Liver (tissue), 8 donors: ENCODE measurements at regions not wholly inside any gene's neighbourhood (a gene's known extent, or its start where the extent isn't known, plus 50 kb on each side); places are given as distances from the start of the nearest gene placed in this dataset.
A peak's percentile ranks its signal among the peaks of the same experiment; 100 is the strongest.

ENCODE experiments used
- DNase-seq: peaks from one replicate; pipeline ENCODE4 v3.0.0-alpha.2; 2017; ENCODE audit warnings: low spot score
- H3K27ac ChIP-seq, 2 donors: one replicate each; pipeline ENCODE4 v1.7.0; 2013; ENCODE audit warnings: inconsistent platforms in 2 of 2, low read length in 2 of 2, control low read depth in 1 of 2, low read depth in 1 of 2, mild to moderate bottlenecking in 1 of 2
- H3K27me3 ChIP-seq, 4 donors: one replicate each; pipeline versions ENCODE4 v1.6.1 to v1.7.0; 2013; ENCODE audit warnings: low read length in 3 of 4, inconsistent platforms in 1 of 4, mild to moderate bottlenecking in 1 of 4, moderate library complexity in 1 of 4; ENCODE audit not compliant: control insufficient read depth in 4 of 4, insufficient read depth in 4 of 4
- H3K36me3 ChIP-seq, 4 donors: one replicate each; pipeline versions ENCODE4 v1.6.1 to v1.7.0; 2013; ENCODE audit warnings: low read length in 3 of 4, mild to moderate bottlenecking in 3 of 4, low read depth in 1 of 4, moderate library complexity in 1 of 4; ENCODE audit not compliant: control insufficient read depth in 4 of 4, insufficient read depth in 3 of 4
- H3K4me1 ChIP-seq, 4 donors: one replicate each; pipeline versions ENCODE4 v1.6.1 to v1.7.0; 2013; ENCODE audit warnings: low read length in 3 of 4, mild to moderate bottlenecking in 3 of 4, moderate library complexity in 1 of 4; ENCODE audit not compliant: control insufficient read depth in 4 of 4, insufficient read depth in 4 of 4
- H3K4me3 ChIP-seq, 3 donors: one replicate each; pipeline versions ENCODE4 v1.6.1 to v1.7.0; 2013; ENCODE audit warnings: low read length in 3 of 3, control low read depth in 1 of 3, low read depth in 1 of 3, mild to moderate bottlenecking in 1 of 3
- H3K9ac ChIP-seq, 2 donors: one replicate each; pipeline ENCODE4 v1.7.0; 2013; ENCODE audit warnings: low read length in 2 of 2, mild to moderate bottlenecking in 2 of 2, moderate library complexity in 2 of 2, control low read depth in 1 of 2, low read depth in 1 of 2
- H3K9me3 ChIP-seq, 4 donors: one replicate each; pipeline versions ENCODE4 v1.6.1 to v1.7.0; 2013; ENCODE audit warnings: low read length in 3 of 4; ENCODE audit not compliant: control insufficient read depth in 4 of 4
- EGR1 ChIP-seq, 2 donors: IDR thresholded peaks; 2 replicates each; pipeline ENCODE4 v1.6.1; 2016 to 2018; ENCODE audit warnings: antibody characterized with exemption in 2 of 2, low read depth in 2 of 2
- FOXA1 ChIP-seq: IDR thresholded peaks from 2 replicates; pipeline ENCODE4 v1.6.1; 2016; ENCODE audit warnings: antibody characterized with exemption
- FOXA2 ChIP-seq: IDR thresholded peaks from 2 replicates; pipeline ENCODE4 v1.6.1; 2016; ENCODE audit warnings: antibody characterized with exemption
- GABPA ChIP-seq, 2 donors: IDR thresholded peaks in 1 of 2; conservative IDR thresholded peaks in 1 of 2; 2 replicates each; pipeline ENCODE4 v1.6.1; 2016; ENCODE audit warnings: antibody characterized with exemption in 2 of 2, mild to moderate bottlenecking in 1 of 2, moderate library complexity in 1 of 2
- HNF4A ChIP-seq, 2 donors: conservative IDR thresholded peaks; 2 replicates each; pipeline ENCODE4 v1.6.1; 2016; ENCODE audit warnings: antibody characterized with exemption in 2 of 2, mild to moderate bottlenecking in 2 of 2
- HNF4G ChIP-seq: IDR thresholded peaks from 2 replicates; pipeline ENCODE4 v1.6.1; 2016; ENCODE audit warnings: antibody characterized with exemption
- JUND ChIP-seq, 2 donors: IDR thresholded peaks; 2 replicates each; pipeline ENCODE4 v1.6.1; 2016; ENCODE audit warnings: antibody characterized with exemption in 2 of 2
- NR2F2 ChIP-seq: IDR thresholded peaks from 2 replicates; pipeline ENCODE4 v1.6.1; 2016; ENCODE audit warnings: antibody characterized with exemption
- RAD21 ChIP-seq, 2 donors: IDR thresholded peaks; 2 replicates each; pipeline ENCODE4 v1.6.1; 2016; ENCODE audit warnings: antibody characterized with exemption in 2 of 2, mild to moderate bottlenecking in 2 of 2
- RXRA ChIP-seq, 2 donors: IDR thresholded peaks; 2 replicates each; pipeline ENCODE4 v1.6.1; 2017 to 2018; ENCODE audit warnings: antibody characterized with exemption in 2 of 2, mild to moderate bottlenecking in 1 of 2
- SP1 ChIP-seq: IDR thresholded peaks from 2 replicates; pipeline ENCODE4 v1.6.1; 2018; ENCODE audit warnings: antibody characterized with exemption, mild to moderate bottlenecking
- TAF1 ChIP-seq: conservative IDR thresholded peaks from 2 replicates; pipeline ENCODE4 v1.6.1; 2016; ENCODE audit warnings: antibody characterized with exemption, mild to moderate bottlenecking
- YY1 ChIP-seq: IDR thresholded peaks from 2 replicates; pipeline ENCODE4 v1.6.1; 2016; ENCODE audit warnings: antibody characterized with exemption, mild to moderate bottlenecking
- WGBS: extraction: QIAGEN DNeasy Blood & Tissue Kit; methylation state at CpG from one replicate; pipeline ENCODE4 v1.1.7; 2013; 5-methylcytosine and 5-hydroxymethylcytosine counted together
- TF ChIP-seq, protein P1 (sequence below): IDR thresholded peaks from 2 replicates; pipeline ENCODE4 v1.6.1; 2016; ENCODE audit warnings: antibody characterized with exemption
- TF ChIP-seq, protein P2 (sequence below): fragments of 150-350 bp; IDR thresholded peaks from 2 replicates; pipeline ENCODE4 v1.5.1; 2017; ENCODE audit warnings: improper control_type of control experiment, low read depth, low read length; ENCODE audit not compliant: missing input control
- TF ChIP-seq, protein P3 (sequence below): IDR thresholded peaks from 2 replicates; pipeline ENCODE4 v1.6.1; 2016; ENCODE audit warnings: antibody characterized with exemption, mild to moderate bottlenecking
- TF ChIP-seq, protein P4 (sequence below): IDR thresholded peaks from 2 replicates; pipeline ENCODE4 v1.6.1; 2016; ENCODE audit warnings: antibody characterized with exemption
- TF ChIP-seq, protein P5 (sequence below): IDR thresholded peaks from 2 replicates; pipeline ENCODE4 v1.6.1; 2016; ENCODE audit warnings: antibody characterized with exemption
- donor health status: healthy.
- donor health status: healthy.
- donor health status: healthy.
- donor health status: healthy.
- donor health status: healthy.

DNA sequence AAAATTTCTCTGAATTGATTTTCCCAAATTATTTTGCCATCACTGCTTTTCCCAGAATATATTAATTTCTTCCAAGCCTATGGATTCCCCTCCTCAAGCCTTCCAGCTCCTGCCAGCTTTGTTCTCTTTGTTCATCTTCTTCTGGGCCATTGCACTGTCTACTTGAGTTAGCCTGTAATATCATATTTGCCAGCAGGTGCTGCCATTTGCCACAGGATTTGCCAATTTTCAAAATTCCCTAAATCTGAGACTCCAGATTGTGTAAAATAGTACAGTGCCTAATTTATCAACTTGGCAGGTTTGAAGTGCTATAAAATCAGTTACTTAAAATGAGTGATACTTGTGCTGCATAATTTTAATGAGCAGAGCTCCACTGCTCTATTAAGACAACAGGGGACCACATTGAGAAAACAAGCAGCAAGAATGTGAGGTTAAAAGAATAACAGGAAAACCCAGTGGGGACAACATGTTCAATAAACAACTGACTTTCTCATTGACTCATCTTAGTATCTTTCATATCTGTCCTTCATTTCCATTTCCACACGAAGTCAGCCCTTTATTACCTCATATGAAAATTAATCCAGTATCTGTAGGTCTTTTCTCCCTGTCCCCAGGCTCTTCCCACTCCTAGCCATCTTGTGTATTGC is 84.6 kb upstream of the CCDC196 start:
- Histone ChIP-seq H3K4me3 (no peak overlapping the region), H3K4me1 (peaks cover 0 to 27% (median 11%) of the 10 kb centered on the region in 4 donors), H3K9me3 (no peaks in the 10 kb centered on the region), H3K27ac (no peak overlapping the region), H3K9ac (no peak overlapping the region), H3K36me3 (no peaks in the 10 kb centered on the region), H3K27me3 (no peaks in the 10 kb centered on the region)
- TF ChIP-seq JUND (IDR thresholded peaks at IDR 0.05) = no peak
- no peak for TF ChIP-seq NR2F2
- TF ChIP-seq YY1 = no peak
- no peak for TF ChIP-seq GABPA (IDR thresholded peaks at IDR 0.05 in 1 of 2, conservative IDR thresholded peaks at IDR 0.05 in 1 of 2)
- TF ChIP-seq SP1 = no peak
- TF ChIP-seq, protein P1, sequence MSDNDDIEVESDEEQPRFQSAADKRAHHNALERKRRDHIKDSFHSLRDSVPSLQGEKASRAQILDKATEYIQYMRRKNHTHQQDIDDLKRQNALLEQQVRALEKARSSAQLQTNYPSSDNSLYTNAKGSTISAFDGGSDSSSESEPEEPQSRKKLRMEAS = no peak
- TF ChIP-seq, protein P2, sequence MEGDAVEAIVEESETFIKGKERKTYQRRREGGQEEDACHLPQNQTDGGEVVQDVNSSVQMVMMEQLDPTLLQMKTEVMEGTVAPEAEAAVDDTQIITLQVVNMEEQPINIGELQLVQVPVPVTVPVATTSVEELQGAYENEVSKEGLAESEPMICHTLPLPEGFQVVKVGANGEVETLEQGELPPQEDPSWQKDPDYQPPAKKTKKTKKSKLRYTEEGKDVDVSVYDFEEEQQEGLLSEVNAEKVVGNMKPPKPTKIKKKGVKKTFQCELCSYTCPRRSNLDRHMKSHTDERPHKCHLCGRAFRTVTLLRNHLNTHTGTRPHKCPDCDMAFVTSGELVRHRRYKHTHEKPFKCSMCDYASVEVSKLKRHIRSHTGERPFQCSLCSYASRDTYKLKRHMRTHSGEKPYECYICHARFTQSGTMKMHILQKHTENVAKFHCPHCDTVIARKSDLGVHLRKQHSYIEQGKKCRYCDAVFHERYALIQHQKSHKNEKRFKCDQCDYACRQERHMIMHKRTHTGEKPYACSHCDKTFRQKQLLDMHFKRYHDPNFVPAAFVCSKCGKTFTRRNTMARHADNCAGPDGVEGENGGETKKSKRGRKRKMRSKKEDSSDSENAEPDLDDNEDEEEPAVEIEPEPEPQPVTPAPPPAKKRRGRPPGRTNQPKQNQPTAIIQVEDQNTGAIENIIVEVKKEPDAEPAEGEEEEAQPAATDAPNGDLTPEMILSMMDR = peak; percentile 81
- TF ChIP-seq HNF4G = no peak
- peak; percentile 90 to 93 for TF ChIP-seq RAD21 (IDR thresholded peaks at IDR 0.05)
- no peak for TF ChIP-seq TAF1
- DNase-seq = no peak
- 37% methylated on average over 1 of the region's 1 CpG for WGBS

DNA sequence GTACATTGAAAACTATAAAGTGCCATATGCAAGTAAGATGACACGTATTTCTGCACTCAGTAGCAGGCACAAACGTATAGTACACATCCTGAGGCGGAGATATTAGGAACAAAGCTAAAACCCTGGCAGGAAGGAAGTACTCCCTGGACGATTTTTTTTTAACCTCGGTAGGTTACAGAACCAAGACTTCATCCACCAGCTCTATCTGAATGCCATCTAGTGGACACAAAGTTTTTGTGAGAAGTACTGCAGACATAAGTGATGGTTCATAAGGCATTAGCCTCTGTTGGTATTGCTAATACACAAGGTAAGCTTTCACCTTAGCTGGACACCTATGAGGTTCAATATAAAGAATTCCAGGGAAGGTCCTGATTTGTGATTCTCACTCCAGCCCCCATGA is 83.0 kb upstream of the CCDC196 start:
- peaks cover 0 to 27% (median 11%) of the 10 kb centered on the region in 4 donors for H3K4me1 ChIP-seq
- TF ChIP-seq, protein P1 = no peak
- TF ChIP-seq, protein P3, sequence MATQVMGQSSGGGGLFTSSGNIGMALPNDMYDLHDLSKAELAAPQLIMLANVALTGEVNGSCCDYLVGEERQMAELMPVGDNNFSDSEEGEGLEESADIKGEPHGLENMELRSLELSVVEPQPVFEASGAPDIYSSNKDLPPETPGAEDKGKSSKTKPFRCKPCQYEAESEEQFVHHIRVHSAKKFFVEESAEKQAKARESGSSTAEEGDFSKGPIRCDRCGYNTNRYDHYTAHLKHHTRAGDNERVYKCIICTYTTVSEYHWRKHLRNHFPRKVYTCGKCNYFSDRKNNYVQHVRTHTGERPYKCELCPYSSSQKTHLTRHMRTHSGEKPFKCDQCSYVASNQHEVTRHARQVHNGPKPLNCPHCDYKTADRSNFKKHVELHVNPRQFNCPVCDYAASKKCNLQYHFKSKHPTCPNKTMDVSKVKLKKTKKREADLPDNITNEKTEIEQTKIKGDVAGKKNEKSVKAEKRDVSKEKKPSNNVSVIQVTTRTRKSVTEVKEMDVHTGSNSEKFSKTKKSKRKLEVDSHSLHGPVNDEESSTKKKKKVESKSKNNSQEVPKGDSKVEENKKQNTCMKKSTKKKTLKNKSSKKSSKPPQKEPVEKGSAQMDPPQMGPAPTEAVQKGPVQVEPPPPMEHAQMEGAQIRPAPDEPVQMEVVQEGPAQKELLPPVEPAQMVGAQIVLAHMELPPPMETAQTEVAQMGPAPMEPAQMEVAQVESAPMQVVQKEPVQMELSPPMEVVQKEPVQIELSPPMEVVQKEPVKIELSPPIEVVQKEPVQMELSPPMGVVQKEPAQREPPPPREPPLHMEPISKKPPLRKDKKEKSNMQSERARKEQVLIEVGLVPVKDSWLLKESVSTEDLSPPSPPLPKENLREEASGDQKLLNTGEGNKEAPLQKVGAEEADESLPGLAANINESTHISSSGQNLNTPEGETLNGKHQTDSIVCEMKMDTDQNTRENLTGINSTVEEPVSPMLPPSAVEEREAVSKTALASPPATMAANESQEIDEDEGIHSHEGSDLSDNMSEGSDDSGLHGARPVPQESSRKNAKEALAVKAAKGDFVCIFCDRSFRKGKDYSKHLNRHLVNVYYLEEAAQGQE = no peak
- TF ChIP-seq JUND (IDR thresholded peaks at IDR 0.05) (no peak), TAF1 (no peak), RAD21 (IDR thresholded peaks at IDR 0.05) (peak; percentile 73 to 87), HNF4G (no peak), YY1 (no peak), FOXA2 (no peak), RXRA (IDR thresholded peaks at IDR 0.05) (peak in 1 of 2 donors; percentile 18), HNF4A (conservative IDR thresholded peaks at IDR 0.05) (no peak), EGR1 (IDR thresholded peaks at IDR 0.05; ENCODE audit: low read depth in 2 of 2) (no peak), GABPA (IDR thresholded peaks at IDR 0.05 in 1 of 2, conservative IDR thresholded peaks at IDR 0.05 in 1 of 2) (no peak), SP1 (no peak), FOXA1 (no peak), NR2F2 (no peak)
- TF ChIP-seq, protein P2 = peak; percentile 44
- TF ChIP-seq, protein P4, sequence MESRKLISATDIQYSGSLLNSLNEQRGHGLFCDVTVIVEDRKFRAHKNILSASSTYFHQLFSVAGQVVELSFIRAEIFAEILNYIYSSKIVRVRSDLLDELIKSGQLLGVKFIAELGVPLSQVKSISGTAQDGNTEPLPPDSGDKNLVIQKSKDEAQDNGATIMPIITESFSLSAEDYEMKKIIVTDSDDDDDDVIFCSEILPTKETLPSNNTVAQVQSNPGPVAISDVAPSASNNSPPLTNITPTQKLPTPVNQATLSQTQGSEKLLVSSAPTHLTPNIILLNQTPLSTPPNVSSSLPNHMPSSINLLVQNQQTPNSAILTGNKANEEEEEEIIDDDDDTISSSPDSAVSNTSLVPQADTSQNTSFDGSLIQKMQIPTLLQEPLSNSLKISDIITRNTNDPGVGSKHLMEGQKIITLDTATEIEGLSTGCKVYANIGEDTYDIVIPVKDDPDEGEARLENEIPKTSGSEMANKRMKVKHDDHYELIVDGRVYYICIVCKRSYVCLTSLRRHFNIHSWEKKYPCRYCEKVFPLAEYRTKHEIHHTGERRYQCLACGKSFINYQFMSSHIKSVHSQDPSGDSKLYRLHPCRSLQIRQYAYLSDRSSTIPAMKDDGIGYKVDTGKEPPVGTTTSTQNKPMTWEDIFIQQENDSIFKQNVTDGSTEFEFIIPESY = no peak
- TF ChIP-seq, protein P5, sequence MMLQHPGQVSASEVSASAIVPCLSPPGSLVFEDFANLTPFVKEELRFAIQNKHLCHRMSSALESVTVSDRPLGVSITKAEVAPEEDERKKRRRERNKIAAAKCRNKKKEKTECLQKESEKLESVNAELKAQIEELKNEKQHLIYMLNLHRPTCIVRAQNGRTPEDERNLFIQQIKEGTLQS = no peak
- DNase-seq = no peak
- no peaks in the 10 kb centered on the region for H3K36me3 ChIP-seq
- 24% methylated on average over 5 of the region's 5 CpGs for WGBS
- H3K4me3 ChIP-seq = no peak overlapping the region
- no peak overlapping the region for H3K27ac ChIP-seq
- H3K9ac ChIP-seq = peak overlapping the region in 1 of 2 donors; percentile 25
- no peaks in the 10 kb centered on the region for H3K9me3 ChIP-seq
- no peaks in the 10 kb centered on the region for H3K27me3 ChIP-seq
